HFFc6 (cell line): ENCODE measurements at regions not wholly inside any gene's neighbourhood (a gene's known extent, or its start where the extent isn't known, plus 50 kb on each side); places are given as distances from the start of the nearest gene placed in this dataset.

Source experiments
- DNase-seq: peaks from one replicate; pipeline ENCODE4 v3.0.0-alpha.2; 2018
- H3K27ac Mint-ChIP-seq: 2 replicates; pipeline ENCODE4 v1.8.0; 2020; ENCODE audit warnings: mild to moderate bottlenecking, mixed read lengths
- H3K27me3 Mint-ChIP-seq: 2 replicates; pipeline ENCODE4 v1.8.0; 2021; ENCODE audit warnings: mild to moderate bottlenecking, moderate library complexity, mixed read lengths; ENCODE audit not compliant: insufficient read depth
- H3K36me3 Mint-ChIP-seq: 2 replicates; pipeline ENCODE4 v1.8.0; 2021; ENCODE audit warnings: low read depth, mixed read lengths
- H3K4me1 Mint-ChIP-seq: 2 replicates; pipeline ENCODE4 v1.8.0; 2020; ENCODE audit warnings: low read depth, mixed read lengths
- H3K4me3 Mint-ChIP-seq: 2 replicates; pipeline ENCODE4 v1.8.0; 2020; ENCODE audit warnings: mild to moderate bottlenecking, moderate library complexity, mixed read lengths
- H3K9me3 Mint-ChIP-seq: 2 replicates; pipeline ENCODE4 v1.8.0; 2020; ENCODE audit warnings: mild to moderate bottlenecking, mixed read lengths
- CTCF ChIP-seq: fragments of 200-600 bp; sonication (generic); IDR thresholded peaks from 2 replicates; pipeline ENCODE4 v1.5.0; 2021; ENCODE audit warnings: antibody characterized with exemption, mild to moderate bottlenecking

- Mint-ChIP-seq H3K36me3 (no peaks in the 10 kb centered on the region), H3K27ac (no peak overlapping the region), H3K27me3 (peaks cover 10% of the 10 kb centered on the region; the same call in 1 of the 2 replicates), H3K9me3 (no peaks in the 10 kb centered on the region), H3K4me3 (no peak overlapping the region), H3K4me1 (peaks cover 5% of the 10 kb centered on the region; the same call in 1 of the 2 replicates)
- TF ChIP-seq CTCF, result no peak
- DNase-seq, result no peak
Measured at GRCh38 chr15:95324656-95325055, 1005.8 kb upstream of the NR2F2 start.

- Mint-ChIP-seq H3K27ac (no peak overlapping the region), H3K9me3 (no peaks in the 10 kb centered on the region), H3K4me1 (peaks cover 5% of the 10 kb centered on the region; the same call in 1 of the 2 replicates), H3K4me3 (peak overlapping the region; percentile 19; the same call in 1 of the 2 replicates), H3K36me3 (no peaks in the 10 kb centered on the region), H3K27me3 (peaks cover 10% of the 10 kb centered on the region; the same call in 1 of the 2 replicates)
- no peak for TF ChIP-seq CTCF
- no peak for DNase-seq
Measured at GRCh38 chr15:95325763-95326404, 1004.6 kb upstream of the NR2F2 start.

- no peak for TF ChIP-seq CTCF
- Mint-ChIP-seq H3K27ac (no peak overlapping the region), H3K36me3 (no peaks in the 10 kb centered on the region), H3K4me3 (peak overlapping the region; percentile 70), H3K4me1 (peaks cover 5% of the 10 kb centered on the region; the same call in 1 of the 2 replicates), H3K9me3 (no peaks in the 10 kb centered on the region), H3K27me3 (peaks cover 10% of the 10 kb centered on the region; the same call in 1 of the 2 replicates)
- no peak for DNase-seq
Measured at GRCh38 chr15:95326431-95327182, 1003.9 kb upstream of the NR2F2 start.

GRCh38 chr15:95327183-95327525 is 1003.3 kb upstream of the NR2F2 start:
- no peak overlapping the region for H3K27ac Mint-ChIP-seq
- no peaks in the 10 kb centered on the region for H3K36me3 Mint-ChIP-seq
- peak overlapping the region; percentile 70 for H3K4me3 Mint-ChIP-seq

GRCh38 chr15:95327661-95328060 is 1002.8 kb upstream of the NR2F2 start:
- H3K9me3 Mint-ChIP-seq, result no peaks in the 10 kb centered on the region
- no peak for DNase-seq
- H3K4me1 Mint-ChIP-seq, result peaks cover 5% of the 10 kb centered on the region; the same call in 1 of the 2 replicates
- no peak overlapping the region for H3K27ac Mint-ChIP-seq
- H3K36me3 Mint-ChIP-seq, result no peaks in the 10 kb centered on the region
- H3K27me3 Mint-ChIP-seq, result peaks cover 11% of the 10 kb centered on the region; the same call in 1 of the 2 replicates
- no peak overlapping the region for H3K4me3 Mint-ChIP-seq
- no peak for TF ChIP-seq CTCF

More at GRCh38 chr15:95327183-95327525, 1003.3 kb upstream of the NR2F2 start:
- Mint-ChIP-seq H3K9me3 (no peaks in the 10 kb centered on the region), H3K4me1 (peaks cover 5% of the 10 kb centered on the region; the same call in 1 of the 2 replicates), H3K27me3 (peaks cover 11% of the 10 kb centered on the region; the same call in 1 of the 2 replicates)
- TF ChIP-seq CTCF, result no peak
- DNase-seq, result no peak
